ENCODE measurements at regions not wholly inside any gene's neighbourhood (a gene's known extent, or its start where the extent isn't known, plus 50 kb on each side); places are given as distances from the start of the nearest gene placed in this dataset.
"Not testable (repeated sequence)": the region's sequence is repeated elsewhere in the genome, so short reads cannot be mapped to it uniquely, and the experiment has no call there.

GRCh38 chr7:39825401-39825980, 124.6 kb upstream of the CDK13 start:
- DNase-seq (ENCODE audit: low spot score) = no peak

GRCh38 chr7:39826166-39826565, 123.9 kb upstream of the CDK13 start:
- DNase-seq (ENCODE audit: low spot score) = no peak

- DNase-seq (ENCODE audit: low spot score) = no peak
Observed at GRCh38 chr7:39827571-39827970, 122.5 kb upstream of the CDK13 start.

- no peak for DNase-seq (ENCODE audit: low spot score)
Observed at GRCh38 chr7:39829028-39829427, 121.0 kb upstream of the CDK13 start.

GRCh38 chr7:39832519-39833085, 117.5 kb upstream of the CDK13 start:
- no peak for DNase-seq (ENCODE audit: low spot score)

GRCh38 chr7:39833180-39833799, 116.8 kb upstream of the CDK13 start:
- peak; percentile 32 for DNase-seq (ENCODE audit: low spot score)

GRCh38 chr7:39833865-39834634, 116.0 kb upstream of the CDK13 start:
- DNase-seq (ENCODE audit: low spot score) = not testable (repeated sequence)

GRCh38 chr7:39838326-39838725, 111.7 kb upstream of the CDK13 start:
- DNase-seq (ENCODE audit: low spot score) = no peak

GRCh38 chr7:39845006-39845405, 105.0 kb upstream of the CDK13 start:
- DNase-seq (ENCODE audit: low spot score) = no peak

- no peak for DNase-seq (ENCODE audit: low spot score)
Observed at GRCh38 chr7:39847227-39847626, 102.8 kb upstream of the CDK13 start.

- DNase-seq (ENCODE audit: low spot score) = no peak
Observed at GRCh38 chr7:39851466-39852045, 98.5 kb upstream of the CDK13 start.

- not testable (repeated sequence) for DNase-seq (ENCODE audit: low spot score)
Observed at GRCh38 chr7:39854616-39855324, 95.3 kb upstream of the CDK13 start.

GRCh38 chr7:39855325-39855674, 94.8 kb upstream of the CDK13 start:
- DNase-seq (ENCODE audit: low spot score) = no peak

GRCh38 chr7:39863675-39864322, 86.3 kb upstream of the CDK13 start:
- not testable (repeated sequence) for DNase-seq (ENCODE audit: low spot score)

- not testable (repeated sequence) for DNase-seq (ENCODE audit: low spot score)
Observed at GRCh38 chr7:39869888-39870522, 80.1 kb upstream of the CDK13 start.

GRCh38 chr7:39871610-39872009, 78.4 kb upstream of the CDK13 start:
- DNase-seq (ENCODE audit: low spot score) = not testable (repeated sequence)

- DNase-seq (ENCODE audit: low spot score) = no peak
Observed at GRCh38 chr7:39880556-39880955, 69.5 kb upstream of the CDK13 start.

GRCh38 chr7:39882148-39882784, 67.8 kb upstream of the CDK13 start:
- no peak for DNase-seq (ENCODE audit: low spot score)

GRCh38 chr7:39883812-39884390, 66.2 kb upstream of the CDK13 start:
- no peak for DNase-seq (ENCODE audit: low spot score)

GRCh38 chr7:39888171-39888853, 61.7 kb upstream of the CDK13 start:
- no peak for DNase-seq (ENCODE audit: low spot score)
